ENCODE measurements at regions not wholly inside any gene's neighbourhood (a gene's known extent, or its start where the extent isn't known, plus 50 kb on each side); places are given as distances from the start of the nearest gene placed in this dataset.
A peak's percentile ranks its signal among the peaks of the same experiment; 100 is the strongest.
"Not testable (repeated sequence)": the region's sequence is repeated elsewhere in the genome, so short reads cannot be mapped to it uniquely, and the experiment has no call there.

DNA sequence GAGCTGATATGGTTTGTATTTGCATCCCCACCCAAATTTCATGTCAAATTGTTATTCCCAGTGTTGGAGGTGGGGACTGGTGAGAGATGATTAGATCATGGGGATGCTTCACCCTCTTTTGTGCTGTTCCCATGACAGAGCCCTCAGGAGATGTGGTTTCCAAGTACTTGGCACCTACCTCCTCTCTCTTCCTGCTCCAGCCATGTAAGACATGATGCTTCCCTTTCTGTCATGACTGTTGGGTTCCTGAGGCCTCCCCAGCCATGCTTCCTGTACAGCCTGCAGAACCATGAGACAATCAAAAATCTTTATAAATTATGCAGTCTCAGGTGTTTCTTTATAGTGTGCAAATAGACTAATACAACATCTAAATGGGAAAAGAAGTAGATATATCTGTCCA is 754.5 kb downstream of the TMEM121 start:
- no peak for FAIRE-seq
- DNase-seq (ENCODE audit: insufficient read length, low spot score) = no peak
- TF ChIP-seq TAF1 (IDR thresholded peaks at IDR 0.05; ENCODE audit: low read depth, low read length) = no peak
- TF ChIP-seq PAX5 (IDR thresholded peaks at IDR 0.05; ENCODE audit: insufficient read depth, low read length, severe bottlenecking) = no peak
- TF ChIP-seq SPI1 (IDR thresholded peaks at IDR 0.05; ENCODE audit: low read depth, low read length) = no peak
- TF ChIP-seq POLR2A (IDR thresholded peaks at IDR 0.05; ENCODE audit: low read depth, low read length) = no peak
- TF ChIP-seq POU2F2 (IDR thresholded peaks at IDR 0.05; ENCODE audit: low read depth, low read length) = no peak
- no peak for TF ChIP-seq POLR2AphosphoS5 (IDR thresholded peaks at IDR 0.05; ENCODE audit: low read depth, low read length)

DNA sequence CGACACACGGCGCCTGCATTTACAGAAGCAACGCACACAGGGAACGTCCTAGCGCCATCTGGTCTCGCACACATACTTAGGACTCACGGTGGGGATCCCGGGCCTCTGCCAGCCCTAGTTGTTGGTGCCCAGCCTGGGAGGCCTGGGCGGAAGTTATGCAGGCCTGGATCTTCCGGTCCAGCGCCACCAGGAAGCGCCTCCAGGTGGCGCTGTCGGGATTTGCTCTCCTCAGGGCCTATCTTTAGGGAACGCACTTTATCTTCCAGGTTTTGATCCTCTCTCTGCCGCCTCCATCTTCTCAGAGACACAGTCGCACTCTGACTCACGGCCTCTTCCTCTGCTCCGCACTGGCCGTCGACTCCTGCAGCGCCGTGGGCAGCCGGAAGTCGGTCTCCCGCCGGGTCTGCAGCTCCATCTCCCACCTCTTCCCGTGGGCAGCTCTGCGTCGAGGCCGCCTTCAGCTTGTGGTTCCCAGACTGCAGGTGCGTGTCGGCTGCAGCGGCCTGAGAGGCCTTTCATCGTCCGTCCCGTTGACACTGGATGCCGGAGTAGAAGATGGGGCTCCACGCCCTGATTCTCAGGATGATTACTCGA is 760.4 kb downstream of the TMEM121 start:
- TF ChIP-seq SPI1 (IDR thresholded peaks at IDR 0.05; ENCODE audit: low read depth, low read length) = no peak
- DNase-seq (ENCODE audit: insufficient read length, low spot score) (peak; percentile 35), FAIRE-seq (no peak)

DNA sequence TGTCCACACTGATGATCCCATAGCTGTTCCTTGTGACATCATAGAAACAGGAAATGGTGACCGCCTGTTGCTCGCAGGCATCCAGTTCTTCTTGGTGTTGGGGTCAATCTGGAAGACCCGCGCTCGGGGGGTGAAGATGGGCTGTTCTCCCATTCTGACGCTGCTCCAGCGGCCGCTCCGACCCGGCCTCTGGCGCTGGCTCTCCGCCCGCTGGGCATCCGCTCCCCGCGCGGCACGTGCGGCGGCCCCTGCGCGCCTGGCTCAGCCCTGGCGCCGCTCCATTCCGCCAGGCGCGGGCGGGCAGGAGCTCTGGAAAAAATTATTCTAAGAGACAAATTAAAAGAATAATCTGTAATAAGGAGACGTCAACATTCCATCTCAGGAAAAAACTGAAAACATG is 761.1 kb downstream of the TMEM121 start:
- DNase-seq (ENCODE audit: insufficient read length, low spot score) (no peak), FAIRE-seq (no peak)
- TF ChIP-seq PAX5 (IDR thresholded peaks at IDR 0.05; ENCODE audit: insufficient read depth, low read length, severe bottlenecking) (no peak), TAF1 (IDR thresholded peaks at IDR 0.05; ENCODE audit: low read depth, low read length) (no peak), POLR2A (IDR thresholded peaks at IDR 0.05; ENCODE audit: low read depth, low read length) (no peak), POLR2AphosphoS5 (IDR thresholded peaks at IDR 0.05; ENCODE audit: low read depth, low read length) (no peak), SPI1 (IDR thresholded peaks at IDR 0.05; ENCODE audit: low read depth, low read length) (no peak), POU2F2 (IDR thresholded peaks at IDR 0.05; ENCODE audit: low read depth, low read length) (no peak)

DNA sequence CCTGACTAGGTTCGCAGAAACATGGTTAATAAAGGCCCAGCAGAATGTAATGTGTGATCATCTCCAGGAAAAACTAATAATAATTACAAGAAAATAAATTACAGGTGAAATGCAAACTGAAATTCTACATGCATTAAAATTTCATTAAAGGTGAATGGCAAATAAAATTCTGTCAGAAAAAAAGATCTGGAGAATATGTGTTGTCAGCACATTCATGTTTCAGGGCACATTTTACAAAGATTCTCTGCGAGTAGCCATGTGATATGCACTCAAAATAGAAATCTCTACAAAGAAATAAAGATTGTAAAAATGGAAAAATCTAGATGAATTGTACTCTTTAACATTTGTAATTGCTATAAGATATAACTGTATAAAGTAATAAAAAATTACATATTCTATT is 765.2 kb downstream of the TMEM121 start:
- DNase-seq (ENCODE audit: insufficient read length, low spot score) (no peak), FAIRE-seq (no peak)
- no peak for TF ChIP-seq TAF1 (IDR thresholded peaks at IDR 0.05; ENCODE audit: low read depth, low read length)
- TF ChIP-seq PAX5 (IDR thresholded peaks at IDR 0.05; ENCODE audit: insufficient read depth, low read length, severe bottlenecking) = no peak
- no peak for TF ChIP-seq POU2F2 (IDR thresholded peaks at IDR 0.05; ENCODE audit: low read depth, low read length)

DNA sequence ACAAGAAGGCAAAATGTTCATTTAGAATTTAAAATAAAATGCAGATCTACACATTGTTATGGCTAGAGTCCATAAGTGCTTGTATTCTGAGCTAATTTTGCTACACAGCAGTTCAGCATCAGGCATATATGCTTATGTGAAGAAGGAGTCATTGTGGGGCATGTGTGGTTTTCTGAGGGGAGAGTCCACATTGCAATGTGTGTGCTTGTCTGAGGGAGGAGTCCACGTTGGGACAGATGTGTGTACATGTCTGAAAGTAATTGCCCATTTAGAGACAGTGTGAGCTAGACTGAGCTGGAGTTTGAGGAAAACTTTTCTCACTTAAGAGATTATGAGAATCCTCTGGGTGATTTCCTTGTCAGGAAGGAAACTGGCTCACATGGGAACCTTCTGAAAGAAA is 767.9 kb downstream of the TMEM121 start:
- DNase-seq (ENCODE audit: insufficient read length, low spot score) (no peak), FAIRE-seq (no peak)
- TF ChIP-seq PAX5 (IDR thresholded peaks at IDR 0.05; ENCODE audit: insufficient read depth, low read length, severe bottlenecking) = no peak
- TF ChIP-seq SPI1 (IDR thresholded peaks at IDR 0.05; ENCODE audit: low read depth, low read length) = no peak
- no peak for TF ChIP-seq TAF1 (IDR thresholded peaks at IDR 0.05; ENCODE audit: low read depth, low read length)
- no peak for TF ChIP-seq POU2F2 (IDR thresholded peaks at IDR 0.05; ENCODE audit: low read depth, low read length)
- TF ChIP-seq POLR2A (IDR thresholded peaks at IDR 0.05; ENCODE audit: low read depth, low read length) = no peak
- no peak for TF ChIP-seq POLR2AphosphoS5 (IDR thresholded peaks at IDR 0.05; ENCODE audit: low read depth, low read length)

DNA sequence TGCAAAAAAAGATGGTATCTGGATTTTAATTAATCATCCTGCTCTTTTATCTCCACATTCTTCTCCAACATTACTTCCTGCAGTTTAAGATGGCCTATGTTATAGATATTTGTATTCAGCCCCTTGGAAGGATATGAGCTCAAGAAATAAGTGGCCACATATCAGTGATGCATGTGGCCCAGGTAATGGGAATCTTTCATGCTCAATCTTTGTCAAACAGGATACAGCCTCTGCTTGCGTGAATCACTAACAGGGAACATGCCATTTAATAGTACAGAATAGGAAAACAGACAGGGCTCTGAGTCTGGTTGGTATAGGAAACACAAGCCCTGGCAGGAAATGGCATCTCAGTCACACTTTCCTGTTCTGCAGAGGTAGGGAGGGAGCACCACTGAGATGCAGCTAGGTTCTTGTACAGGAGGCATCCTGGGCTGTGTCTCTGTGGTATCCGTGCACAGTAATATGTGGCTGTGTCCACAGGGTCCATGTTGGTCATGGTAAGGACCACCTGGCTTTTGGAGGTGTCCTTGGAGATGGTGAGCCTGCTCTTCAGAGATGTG is 774.6 kb downstream of the TMEM121 start:
- peak; percentile 28 for FAIRE-seq
- not testable (repeated sequence) for DNase-seq (ENCODE audit: insufficient read length, low spot score)

DNA sequence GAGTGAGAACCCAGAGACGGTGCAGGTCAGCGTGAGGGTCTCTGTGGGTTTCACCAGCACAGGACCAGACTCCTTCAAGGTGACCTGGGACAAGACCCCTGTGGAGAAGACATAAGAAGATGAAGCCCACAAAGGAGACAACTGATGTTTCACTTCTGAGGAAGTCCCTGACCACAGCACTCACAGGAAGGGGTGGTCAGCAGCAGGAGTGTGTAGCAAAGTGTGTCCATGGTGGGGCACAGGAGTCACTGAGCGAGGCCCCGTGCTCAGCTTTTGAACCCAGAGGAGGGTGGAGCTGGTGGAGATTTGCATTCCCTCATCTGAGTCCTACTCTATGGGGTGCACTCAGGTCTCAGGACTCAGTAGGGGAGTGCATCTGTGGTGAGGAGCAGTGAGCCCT is 775.2 kb downstream of the TMEM121 start:
- FAIRE-seq; DNase-seq (ENCODE audit: insufficient read length, low spot score): not testable (repeated sequence)

DNA sequence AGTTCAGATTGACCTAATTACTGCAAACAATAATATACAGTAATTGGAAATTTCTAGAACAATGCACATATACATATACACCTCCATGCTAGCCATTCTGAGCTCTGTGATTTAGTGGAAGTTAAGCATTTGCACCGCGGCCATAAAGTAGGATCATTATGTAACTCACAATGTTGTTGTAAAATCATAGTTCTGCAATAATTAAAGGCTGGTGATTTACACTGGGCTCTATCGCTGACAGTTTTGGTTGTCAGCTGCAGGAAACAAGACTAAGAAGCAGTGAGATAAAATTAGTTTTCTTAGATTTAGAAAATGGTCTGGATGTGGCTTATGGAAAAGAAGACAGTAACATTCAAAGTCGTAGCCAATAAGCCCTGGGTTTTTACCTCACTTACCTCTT is 776.3 kb downstream of the TMEM121 start:
- DNase-seq (ENCODE audit: insufficient read length, low spot score) (no peak), FAIRE-seq (no peak)
- TF ChIP-seq PAX5 (IDR thresholded peaks at IDR 0.05; ENCODE audit: insufficient read depth, low read length, severe bottlenecking) (no peak), TAF1 (IDR thresholded peaks at IDR 0.05; ENCODE audit: low read depth, low read length) (no peak), POU2F2 (IDR thresholded peaks at IDR 0.05; ENCODE audit: low read depth, low read length) (no peak), SPI1 (IDR thresholded peaks at IDR 0.05; ENCODE audit: low read depth, low read length) (no peak), POLR2AphosphoS5 (IDR thresholded peaks at IDR 0.05; ENCODE audit: low read depth, low read length) (no peak), POLR2A (IDR thresholded peaks at IDR 0.05; ENCODE audit: low read depth, low read length) (no peak)

DNA sequence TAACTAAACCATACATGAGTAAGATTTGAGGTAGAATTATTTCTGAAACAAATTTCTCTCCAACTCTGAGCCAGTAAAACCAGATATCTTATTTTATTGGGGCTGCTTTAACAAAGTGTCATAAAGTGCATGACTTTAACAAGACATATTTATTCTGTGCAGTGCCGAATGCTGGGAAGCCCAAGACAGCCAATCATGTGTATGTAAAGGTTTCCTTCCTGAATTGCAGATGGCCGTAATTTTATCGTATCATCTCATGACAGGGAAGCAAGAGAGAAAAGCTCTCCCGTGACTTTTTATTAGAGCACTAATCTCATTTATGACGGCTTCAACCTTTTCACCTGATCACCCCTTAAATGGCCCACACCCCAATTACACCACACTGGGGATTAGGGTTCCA is 777.9 kb downstream of the TMEM121 start:
- DNase-seq (ENCODE audit: insufficient read length, low spot score) (no peak), FAIRE-seq (no peak)
- TF ChIP-seq POU2F2 (IDR thresholded peaks at IDR 0.05; ENCODE audit: low read depth, low read length) (no peak), PAX5 (IDR thresholded peaks at IDR 0.05; ENCODE audit: insufficient read depth, low read length, severe bottlenecking) (no peak), TAF1 (IDR thresholded peaks at IDR 0.05; ENCODE audit: low read depth, low read length) (no peak), SPI1 (IDR thresholded peaks at IDR 0.05; ENCODE audit: low read depth, low read length) (no peak), POLR2A (IDR thresholded peaks at IDR 0.05; ENCODE audit: low read depth, low read length) (no peak), POLR2AphosphoS5 (IDR thresholded peaks at IDR 0.05; ENCODE audit: low read depth, low read length) (no peak)

DNA sequence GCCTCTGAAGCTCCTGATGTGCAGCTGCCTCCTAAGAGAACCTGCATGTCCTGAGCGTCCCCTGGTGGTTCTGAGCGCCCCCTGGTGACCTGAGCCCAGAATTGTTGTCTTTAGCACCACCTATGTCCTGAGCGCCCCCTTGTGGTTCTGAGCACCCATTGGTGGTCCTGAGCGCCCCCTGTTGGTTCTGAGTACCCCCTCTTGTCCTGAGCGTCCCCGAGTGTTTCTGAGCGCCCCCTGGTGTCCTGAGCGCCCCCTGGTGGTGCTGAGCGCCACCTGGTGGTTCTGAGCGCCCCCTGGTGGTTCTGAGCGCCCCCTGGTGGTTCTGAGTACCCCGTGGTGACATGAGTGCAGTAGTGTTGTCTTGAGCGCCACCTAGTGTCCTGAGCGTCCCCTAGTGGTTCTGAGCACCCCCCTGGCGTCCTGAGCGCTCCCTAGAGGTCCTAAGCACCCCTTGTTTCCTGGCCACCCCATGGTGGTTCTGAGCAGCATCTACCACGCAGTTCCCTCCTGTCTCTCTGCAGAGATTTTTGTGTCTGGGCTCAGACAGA is 782.5 kb downstream of the TMEM121 start:
- TF ChIP-seq POU2F2 (IDR thresholded peaks at IDR 0.05; ENCODE audit: low read depth, low read length) = peak; percentile 51; the same call in 1 of the 2 replicates
- TF ChIP-seq POLR2AphosphoS5 (IDR thresholded peaks at IDR 0.05; ENCODE audit: low read depth, low read length) = no peak
- peak; percentile 39 for TF ChIP-seq PAX5 (IDR thresholded peaks at IDR 0.05; ENCODE audit: insufficient read depth, low read length, severe bottlenecking)
- TF ChIP-seq SPI1 (IDR thresholded peaks at IDR 0.05; ENCODE audit: low read depth, low read length) = no peak
- DNase-seq (ENCODE audit: insufficient read length, low spot score) (peak; percentile 39), FAIRE-seq (peak; percentile 88)

DNA sequence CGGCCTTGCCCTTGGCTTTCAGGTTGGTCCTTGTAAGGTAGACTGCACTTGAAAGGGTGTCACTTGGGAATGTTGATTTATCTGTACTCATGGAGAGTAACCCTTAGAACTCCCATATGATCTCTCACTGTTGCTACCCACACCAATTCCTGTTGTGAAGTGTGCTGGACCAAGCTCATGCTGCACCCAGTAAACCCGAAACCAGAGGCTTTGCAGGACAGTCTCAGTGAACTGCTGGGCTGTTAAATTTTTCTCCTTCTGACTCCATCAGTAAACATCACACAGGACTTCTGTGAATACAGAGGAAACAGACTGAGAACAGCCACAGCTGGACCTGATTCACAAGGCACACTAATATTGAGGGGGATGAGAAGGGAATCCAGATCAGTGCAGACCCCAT is 783.0 kb downstream of the TMEM121 start:
- DNase-seq (ENCODE audit: insufficient read length, low spot score) (no peak), FAIRE-seq (peak; percentile 67)
- no peak for TF ChIP-seq POLR2AphosphoS5 (IDR thresholded peaks at IDR 0.05; ENCODE audit: low read depth, low read length)
- TF ChIP-seq PAX5 (IDR thresholded peaks at IDR 0.05; ENCODE audit: insufficient read depth, low read length, severe bottlenecking) = no peak
- TF ChIP-seq TAF1 (IDR thresholded peaks at IDR 0.05; ENCODE audit: low read depth, low read length) = no peak
- TF ChIP-seq SPI1 (IDR thresholded peaks at IDR 0.05; ENCODE audit: low read depth, low read length) = no peak
- no peak for TF ChIP-seq POLR2A (IDR thresholded peaks at IDR 0.05; ENCODE audit: low read depth, low read length)
- TF ChIP-seq POU2F2 (IDR thresholded peaks at IDR 0.05; ENCODE audit: low read depth, low read length) = no peak
